Osteoblast (primary cell): ENCODE measurements at regions not wholly inside any gene's neighbourhood (a gene's known extent, or its start where the extent isn't known, plus 50 kb on each side); places are given as distances from the start of the nearest gene placed in this dataset.

ENCODE experiments used
- DNase-seq: peaks from one replicate; pipeline ENCODE4 v3.0.0; 2011; ENCODE audit warnings: low spot score, mixed read lengths; ENCODE audit not compliant: insufficient read length; ENCODE audit errors: missing footprints
- H2AFZ ChIP-seq: 2 replicates; pipeline ENCODE4 v1.6.0; 2011; ENCODE audit warnings: mild to moderate bottlenecking, low read length
- H3K27ac ChIP-seq: 2 replicates; pipeline ENCODE4 v1.5.1; 2011; ENCODE audit warnings: mild to moderate bottlenecking, low read depth, low read length, moderate library complexity
- H3K27me3 ChIP-seq: 2 replicates; pipeline ENCODE4 v1.6.0; 2012; ENCODE audit warnings: mild to moderate bottlenecking, control low read depth, inconsistent platforms, low read length, moderate library complexity; ENCODE audit not compliant: insufficient read depth
- H3K36me3 ChIP-seq: 2 replicates; pipeline ENCODE4 v1.5.1; 2011; ENCODE audit warnings: mild to moderate bottlenecking, low read length, control low read depth, moderate library complexity; ENCODE audit not compliant: insufficient read depth
- H3K4me1 ChIP-seq: 2 replicates; pipeline ENCODE4 v1.5.1; 2011; ENCODE audit warnings: mild to moderate bottlenecking, low read length, control low read depth, moderate library complexity; ENCODE audit not compliant: insufficient read depth
- H3K4me2 ChIP-seq: 2 replicates; pipeline ENCODE4 v1.6.0; 2011; ENCODE audit warnings: mild to moderate bottlenecking, low read length; ENCODE audit not compliant: insufficient read depth
- H3K4me3 ChIP-seq: fragments of 200-600 bp; sonication (generic); 3 replicates; pipeline ENCODE4 v1.5.1; 2012; ENCODE audit warnings: mild to moderate bottlenecking, low read length, inconsistent platforms; ENCODE audit not compliant: insufficient read depth
- H3K79me2 ChIP-seq: 2 replicates; pipeline ENCODE4 v1.6.0; 2012; ENCODE audit warnings: mild to moderate bottlenecking, low read length, control low read depth, inconsistent platforms; ENCODE audit not compliant: insufficient read depth
- H3K9me3 ChIP-seq: 2 replicates; pipeline ENCODE4 v1.5.1; 2011; ENCODE audit warnings: low read depth, low read length, control low read depth
- H4K20me1 ChIP-seq: 2 replicates; pipeline ENCODE4 v1.6.0; 2012; ENCODE audit warnings: mild to moderate bottlenecking, low read length, control low read depth; ENCODE audit not compliant: insufficient read depth
- TF ChIP-seq, protein P1 (sequence below): IDR thresholded peaks from 2 replicates; pipeline ENCODE4 v1.5.1; 2011; ENCODE audit warnings: mild to moderate bottlenecking, low read depth, low read length, moderate library complexity; ENCODE audit errors: extremely low read depth

DNA sequence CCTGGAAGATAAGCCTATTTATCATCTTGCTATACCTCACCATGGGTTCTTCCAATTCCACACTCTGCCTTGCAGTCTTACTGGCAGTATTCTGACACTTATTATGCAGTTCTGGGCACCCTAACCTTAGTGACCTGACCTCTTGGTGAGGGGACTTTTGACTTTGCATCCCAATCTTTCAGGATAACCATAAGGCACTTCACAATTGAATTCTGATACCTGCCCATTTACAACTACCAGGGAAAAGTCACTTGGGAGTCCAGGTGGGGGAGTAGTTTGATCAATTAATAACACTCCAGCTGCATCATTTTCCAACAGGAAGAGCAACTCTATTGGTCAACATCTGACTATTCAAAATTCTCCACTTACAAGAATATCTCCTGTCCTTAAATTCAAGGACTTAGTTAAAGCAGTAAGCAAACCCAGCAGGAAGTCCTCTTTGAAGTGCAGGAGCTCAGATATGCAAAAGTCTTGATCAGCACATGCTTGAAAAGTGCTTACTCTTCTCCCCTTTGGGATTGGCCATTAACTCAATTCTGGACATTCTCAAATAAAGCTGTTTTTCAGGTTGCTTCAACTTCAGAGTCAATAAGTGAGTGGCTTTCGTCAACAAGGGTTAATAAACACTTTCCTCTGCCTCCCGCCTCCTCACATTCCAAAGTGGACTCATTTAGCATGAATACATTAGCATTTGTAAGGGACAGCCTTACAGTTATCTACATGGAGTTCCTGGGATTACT lies 177.4 kb upstream of the NRIP1 start:
- peaks cover 8% of the 10 kb centered on the region for H3K4me1 ChIP-seq
- TF ChIP-seq, protein P1, sequence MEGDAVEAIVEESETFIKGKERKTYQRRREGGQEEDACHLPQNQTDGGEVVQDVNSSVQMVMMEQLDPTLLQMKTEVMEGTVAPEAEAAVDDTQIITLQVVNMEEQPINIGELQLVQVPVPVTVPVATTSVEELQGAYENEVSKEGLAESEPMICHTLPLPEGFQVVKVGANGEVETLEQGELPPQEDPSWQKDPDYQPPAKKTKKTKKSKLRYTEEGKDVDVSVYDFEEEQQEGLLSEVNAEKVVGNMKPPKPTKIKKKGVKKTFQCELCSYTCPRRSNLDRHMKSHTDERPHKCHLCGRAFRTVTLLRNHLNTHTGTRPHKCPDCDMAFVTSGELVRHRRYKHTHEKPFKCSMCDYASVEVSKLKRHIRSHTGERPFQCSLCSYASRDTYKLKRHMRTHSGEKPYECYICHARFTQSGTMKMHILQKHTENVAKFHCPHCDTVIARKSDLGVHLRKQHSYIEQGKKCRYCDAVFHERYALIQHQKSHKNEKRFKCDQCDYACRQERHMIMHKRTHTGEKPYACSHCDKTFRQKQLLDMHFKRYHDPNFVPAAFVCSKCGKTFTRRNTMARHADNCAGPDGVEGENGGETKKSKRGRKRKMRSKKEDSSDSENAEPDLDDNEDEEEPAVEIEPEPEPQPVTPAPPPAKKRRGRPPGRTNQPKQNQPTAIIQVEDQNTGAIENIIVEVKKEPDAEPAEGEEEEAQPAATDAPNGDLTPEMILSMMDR, result no peak
- H4K20me1 ChIP-seq, result no peaks in the 10 kb centered on the region
- H3K79me2 ChIP-seq, result no peaks in the 10 kb centered on the region
- DNase-seq, result no peak
- H2AFZ ChIP-seq, result no peak overlapping the region
- H3K4me3 ChIP-seq, result no peak overlapping the region
- no peaks in the 10 kb centered on the region for H3K27me3 ChIP-seq
- no peaks in the 10 kb centered on the region for H3K9me3 ChIP-seq
- no peak overlapping the region for H3K4me2 ChIP-seq
- no peak overlapping the region for H3K27ac ChIP-seq
- no peaks in the 10 kb centered on the region for H3K36me3 ChIP-seq

DNA sequence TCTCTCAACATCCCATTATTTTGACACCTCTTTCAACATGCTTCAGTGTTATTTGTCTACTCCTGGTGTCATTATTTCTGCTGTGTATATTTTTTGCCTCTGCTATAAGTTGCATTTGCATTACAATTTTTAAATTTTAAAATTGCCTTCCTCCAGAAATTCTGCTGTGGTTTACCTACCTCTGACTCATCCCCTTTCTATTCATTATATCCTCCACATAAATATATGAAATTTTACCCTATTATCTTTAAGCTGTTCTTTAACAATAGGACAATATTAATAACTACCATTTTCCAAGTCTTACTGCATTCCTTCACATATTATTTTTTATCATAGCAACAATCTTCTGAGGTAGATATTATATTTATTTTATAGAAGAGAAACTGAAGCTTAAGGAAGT lies 178.1 kb upstream of the NRIP1 start:
- TF ChIP-seq, protein P1, result no peak
- Histone ChIP-seq H3K9me3 (no peaks in the 10 kb centered on the region), H4K20me1 (no peaks in the 10 kb centered on the region), H3K4me3 (no peak overlapping the region), H3K36me3 (no peaks in the 10 kb centered on the region), H2AFZ (no peak overlapping the region), H3K27me3 (no peaks in the 10 kb centered on the region), H3K27ac (no peak overlapping the region), H3K4me1 (peaks cover 8% of the 10 kb centered on the region), H3K4me2 (no peak overlapping the region), H3K79me2 (no peaks in the 10 kb centered on the region)
- DNase-seq, result no peak

DNA sequence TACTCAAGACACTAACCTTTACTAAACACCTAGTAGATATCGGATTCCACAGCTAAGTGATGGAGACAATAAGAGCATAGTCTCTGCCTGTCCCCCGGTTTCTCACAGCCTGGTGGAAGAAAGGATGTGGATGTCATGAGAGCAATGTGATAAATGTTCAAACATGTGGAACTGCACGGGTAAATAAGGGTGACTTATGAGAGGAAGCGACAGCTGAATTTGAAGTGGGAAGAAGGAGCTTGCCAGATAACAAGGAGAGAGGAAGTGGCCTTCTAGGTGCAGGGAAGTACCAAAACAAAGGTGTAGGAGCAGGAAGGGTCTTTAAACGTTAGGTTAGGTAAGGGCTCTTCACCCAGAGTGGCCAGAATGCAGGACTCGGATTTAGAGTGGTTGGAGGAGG lies 178.6 kb upstream of the NRIP1 start:
- Histone ChIP-seq H2AFZ (no peak overlapping the region), H3K4me2 (no peak overlapping the region), H3K36me3 (no peaks in the 10 kb centered on the region), H3K79me2 (no peaks in the 10 kb centered on the region), H3K4me1 (peaks cover 8% of the 10 kb centered on the region), H4K20me1 (no peaks in the 10 kb centered on the region), H3K4me3 (no peak overlapping the region), H3K27ac (no peak overlapping the region), H3K27me3 (no peaks in the 10 kb centered on the region), H3K9me3 (no peaks in the 10 kb centered on the region)
- no peak for DNase-seq
- TF ChIP-seq, protein P1, result no peak

DNA sequence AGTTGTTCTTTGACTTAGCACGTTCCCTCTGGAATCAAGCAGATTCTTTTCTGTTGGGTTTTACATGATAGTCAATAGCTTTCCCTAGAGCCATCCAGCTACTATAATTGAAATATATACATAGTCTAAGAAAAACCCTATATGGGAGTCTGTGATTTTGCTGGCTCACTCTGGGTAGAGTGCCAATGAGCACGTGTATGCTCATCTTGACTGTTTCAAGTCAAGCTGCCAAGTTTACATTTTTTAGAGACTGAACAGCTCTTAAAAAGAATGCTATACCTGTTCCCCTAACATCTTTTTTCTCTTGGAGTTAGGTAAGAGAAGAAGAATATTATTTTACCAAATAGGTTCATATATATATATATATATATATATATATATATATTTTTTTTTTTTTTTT lies 182.8 kb upstream of the NRIP1 start:
- Histone ChIP-seq H2AFZ (no peak overlapping the region), H3K9me3 (no peaks in the 10 kb centered on the region), H3K4me2 (no peak overlapping the region), H3K36me3 (no peaks in the 10 kb centered on the region), H3K27me3 (no peaks in the 10 kb centered on the region), H3K27ac (no peak overlapping the region), H4K20me1 (no peaks in the 10 kb centered on the region), H3K4me1 (peaks cover 14% of the 10 kb centered on the region), H3K79me2 (no peaks in the 10 kb centered on the region), H3K4me3 (no peak overlapping the region)
- DNase-seq, result no peak
- TF ChIP-seq, protein P1, result no peak
